DMS53 (cell line): ENCODE measurements at regions not wholly inside any gene's neighbourhood (a gene's known extent, or its start where the extent isn't known, plus 50 kb on each side); places are given as distances from the start of the nearest gene placed in this dataset.

Experiments used
- DNase-seq: peaks from one replicate; lab custom pipeline; 2025; lab: John Stamatoyannopoulos, UW

DNA sequence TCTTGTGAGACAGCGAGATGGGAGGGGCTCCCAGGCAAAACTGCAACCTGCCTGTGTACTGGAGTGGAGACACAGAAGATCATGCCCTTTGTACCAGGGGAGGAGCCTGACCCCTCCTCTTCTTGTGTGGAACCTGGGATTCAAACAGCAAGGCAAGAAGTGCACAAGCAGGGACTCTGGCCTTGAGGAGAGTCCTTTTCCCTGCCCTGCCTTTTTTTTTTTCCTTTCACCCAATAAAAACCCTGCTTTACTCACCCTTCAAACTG is 251.8 kb upstream of the OPRM1 start:
- DNase-seq, result peak; percentile 1

DNA sequence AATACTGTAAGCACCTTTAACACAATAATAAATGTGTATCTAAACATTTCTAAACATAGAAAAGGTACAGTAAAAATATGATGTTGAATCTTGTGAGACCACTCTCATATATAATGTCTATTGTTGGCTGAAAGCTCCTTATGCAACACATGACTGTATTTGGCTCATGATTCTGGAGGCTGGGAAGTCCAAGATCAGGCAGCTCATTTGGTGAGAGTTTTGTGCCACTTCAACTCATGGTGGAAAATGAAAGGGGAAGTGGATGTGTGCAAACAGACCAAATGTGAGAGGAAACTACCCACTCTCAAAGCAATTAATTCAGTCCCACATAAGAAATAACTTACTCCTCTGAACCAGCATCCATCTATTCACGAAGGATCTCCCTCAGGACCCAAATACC is 257.7 kb upstream of the OPRM1 start:
- DNase-seq, result no peak

DNA sequence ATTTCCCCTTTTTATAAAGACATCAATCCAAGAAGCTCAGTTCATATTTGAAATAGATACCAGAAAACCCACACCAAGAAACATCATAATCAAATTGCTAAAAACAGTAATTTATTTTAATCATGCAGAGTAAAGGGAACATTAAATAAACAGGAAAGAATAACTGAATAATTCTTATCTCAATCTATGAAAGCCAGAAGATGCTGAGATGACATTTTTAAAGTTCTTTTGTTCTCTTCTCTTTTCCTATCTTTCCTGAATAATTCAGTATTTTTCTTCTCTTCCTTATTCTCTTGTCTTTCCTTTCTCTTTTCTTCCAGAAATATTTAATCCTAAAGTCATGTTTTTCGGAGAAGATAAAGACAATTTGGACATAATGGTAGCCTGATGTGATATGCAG is 259.0 kb upstream of the OPRM1 start:
- no peak for DNase-seq

DNA sequence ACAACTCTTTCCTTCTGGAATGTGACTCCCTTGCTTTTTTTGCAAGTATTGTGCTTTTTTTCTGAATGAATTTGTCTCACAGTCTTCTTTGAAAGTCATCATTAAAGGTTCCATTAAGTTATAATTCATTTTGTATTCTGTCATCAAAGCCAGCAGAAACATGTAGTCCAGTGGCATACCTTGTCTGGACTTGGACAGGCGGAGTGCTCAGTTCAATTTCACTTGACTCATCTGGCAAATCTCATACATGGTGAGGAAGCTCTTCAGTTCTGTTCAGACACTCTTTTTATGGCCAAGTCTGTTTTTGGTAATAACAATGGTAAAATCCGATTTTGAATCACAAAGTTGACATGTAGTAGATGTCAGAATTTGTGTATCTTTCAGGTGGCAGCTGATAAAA is 260.8 kb upstream of the OPRM1 start:
- no peak for DNase-seq

DNA sequence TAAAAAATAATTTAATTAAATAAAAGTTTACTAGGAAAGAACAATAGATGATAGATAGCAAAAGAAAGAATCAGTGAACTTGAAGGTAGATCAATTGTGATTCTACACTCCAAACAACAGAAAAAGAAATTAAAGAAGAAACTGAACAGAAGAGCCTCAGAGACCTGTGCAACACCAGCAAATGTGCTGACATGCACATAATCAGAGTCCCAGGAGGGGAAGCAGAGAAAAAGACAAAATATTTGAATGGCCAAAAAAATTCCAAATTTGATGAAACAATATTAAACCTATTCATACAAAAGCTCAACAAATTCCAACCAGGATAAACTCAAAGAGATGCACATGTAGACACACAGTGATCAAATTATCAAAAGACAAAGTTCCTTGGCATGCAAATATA is 267.5 kb upstream of the OPRM1 start:
- no peak for DNase-seq

DNA sequence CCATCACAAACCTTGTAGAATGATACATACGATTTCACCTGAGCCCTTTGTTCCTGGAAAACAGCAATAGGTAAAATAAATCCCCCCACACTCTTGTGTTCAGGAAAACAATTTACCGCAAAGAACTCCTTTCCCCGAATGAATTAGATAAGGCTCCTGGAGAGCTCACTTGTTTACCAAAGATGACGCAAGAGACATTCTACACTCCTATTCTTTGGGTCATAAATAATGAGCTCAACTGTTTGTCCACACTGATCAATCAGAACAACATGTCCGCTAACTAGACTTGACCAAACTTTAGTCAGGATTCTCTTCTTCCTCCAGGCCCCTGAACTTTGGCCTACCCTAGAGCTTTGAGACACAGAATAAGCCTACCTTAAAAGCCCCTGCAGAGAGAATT is 271.9 kb upstream of the OPRM1 start:
- peak; percentile 5 for DNase-seq

DNA sequence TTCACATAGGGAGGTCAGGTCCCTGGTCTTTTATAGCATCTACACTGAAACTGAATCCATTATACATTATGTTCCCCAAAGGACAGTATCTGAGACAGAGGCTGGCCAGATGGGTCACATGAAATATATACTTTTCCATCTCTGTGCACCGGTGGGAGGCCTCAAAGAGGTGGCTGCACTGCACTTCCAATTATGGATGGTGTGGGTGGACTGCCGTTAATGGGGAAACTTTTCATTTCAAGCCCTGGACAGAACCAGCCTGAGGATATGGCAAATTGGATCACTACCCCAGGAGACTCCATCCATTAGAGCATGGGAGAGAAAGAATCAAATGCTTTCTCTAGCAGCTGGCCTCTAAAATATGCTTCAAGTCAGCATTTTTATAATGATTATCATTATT is 280.5 kb upstream of the OPRM1 start:
- DNase-seq, result no peak

DNA sequence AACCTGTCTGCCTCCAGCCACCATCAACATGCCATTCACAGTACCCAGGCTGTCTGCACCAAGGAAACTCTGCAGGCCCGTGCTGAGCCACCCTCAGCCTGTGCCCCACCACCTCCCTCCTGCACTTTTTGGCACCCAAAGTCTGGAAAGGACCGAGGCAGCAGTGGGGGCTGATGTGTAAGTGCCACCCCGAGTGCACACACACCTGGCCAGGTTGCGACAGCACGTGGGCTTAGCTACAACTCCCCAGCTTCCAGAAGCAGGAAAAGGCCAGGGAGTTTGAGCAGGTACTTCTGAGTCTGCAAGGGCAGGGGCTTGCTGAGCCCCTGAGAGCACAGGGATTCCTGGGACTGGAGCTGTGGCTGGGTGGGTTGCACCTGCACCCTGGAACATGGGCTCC is 303.3 kb upstream of the OPRM1 start:
- no peak for DNase-seq

DNA sequence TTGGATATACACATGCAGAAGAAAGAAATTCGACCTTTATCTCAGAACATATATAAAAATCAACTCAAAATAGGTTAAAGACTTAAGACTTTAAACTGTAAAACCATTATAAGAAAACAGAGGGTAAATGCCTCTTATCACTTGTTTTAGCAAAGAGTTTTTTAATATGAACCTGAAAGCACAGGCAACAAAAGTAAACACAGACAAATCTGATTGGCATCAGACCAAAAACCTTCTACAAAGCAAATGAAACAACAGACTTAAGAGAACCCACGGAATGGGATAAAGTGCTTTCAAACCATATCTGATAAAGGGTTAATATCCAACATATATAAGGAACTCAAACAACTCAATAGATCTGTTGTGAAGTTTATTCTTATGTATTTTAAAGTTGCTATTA is 309.9 kb upstream of the OPRM1 start:
- DNase-seq, result peak; percentile 12

DNA sequence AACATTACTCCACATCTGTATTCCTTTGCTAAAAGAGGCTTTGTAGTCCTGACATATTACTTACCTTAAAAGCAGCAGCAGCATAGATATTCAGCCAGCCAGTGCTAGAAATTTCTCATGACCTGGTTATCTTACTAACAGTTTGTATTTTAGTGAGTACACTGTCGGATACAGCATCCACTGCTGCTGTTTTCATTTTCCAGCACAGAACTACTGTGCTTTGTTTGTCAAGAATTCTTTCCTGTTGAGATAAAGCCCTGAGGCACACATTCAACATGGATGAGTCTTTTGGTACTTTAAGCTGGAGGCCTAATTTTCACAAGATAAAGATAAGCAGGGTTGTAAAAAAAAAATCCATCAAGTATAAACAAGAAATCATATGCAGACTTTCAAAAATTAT is 311.2 kb upstream of the OPRM1 start:
- DNase-seq, result no peak

DNA sequence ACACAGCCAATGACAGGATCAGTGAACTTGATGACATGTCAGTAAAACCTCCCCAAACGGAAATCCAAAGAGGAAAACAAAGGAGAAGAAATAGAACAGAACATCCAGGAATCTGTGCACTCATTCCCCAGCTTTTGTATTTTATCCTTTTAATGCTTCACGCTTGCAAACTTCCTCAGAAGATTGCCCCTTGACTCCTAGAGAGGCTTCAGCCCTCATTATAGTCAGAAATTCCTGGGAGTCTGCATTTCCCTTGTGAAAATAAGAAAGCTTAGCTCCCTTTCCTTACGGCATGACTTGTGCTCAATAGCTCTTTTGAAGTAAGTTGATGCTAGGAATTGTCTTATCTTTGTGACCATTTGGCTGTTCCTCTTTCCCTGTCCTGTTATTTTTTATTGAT is 313.6 kb upstream of the OPRM1 start:
- DNase-seq, result no peak

DNA sequence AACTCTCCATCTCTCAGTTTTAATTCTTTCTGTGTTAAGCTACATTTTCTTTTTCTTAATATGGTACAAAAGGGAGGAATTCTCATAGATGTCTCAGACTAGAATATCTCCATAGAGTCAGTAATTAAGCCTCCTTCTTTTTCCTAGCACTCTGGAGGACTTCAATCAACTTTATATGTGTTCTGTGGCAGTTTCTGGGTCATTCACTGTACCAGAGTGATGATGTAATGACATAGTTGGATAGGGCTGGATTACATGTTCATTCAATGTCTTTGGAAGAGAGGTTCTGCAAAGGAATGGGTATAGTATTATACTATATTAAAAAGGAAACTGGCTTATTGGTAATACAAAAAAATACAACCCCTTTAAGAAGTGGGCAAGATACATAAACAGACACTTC is 318.3 kb upstream of the OPRM1 start:
- no peak for DNase-seq

DNA sequence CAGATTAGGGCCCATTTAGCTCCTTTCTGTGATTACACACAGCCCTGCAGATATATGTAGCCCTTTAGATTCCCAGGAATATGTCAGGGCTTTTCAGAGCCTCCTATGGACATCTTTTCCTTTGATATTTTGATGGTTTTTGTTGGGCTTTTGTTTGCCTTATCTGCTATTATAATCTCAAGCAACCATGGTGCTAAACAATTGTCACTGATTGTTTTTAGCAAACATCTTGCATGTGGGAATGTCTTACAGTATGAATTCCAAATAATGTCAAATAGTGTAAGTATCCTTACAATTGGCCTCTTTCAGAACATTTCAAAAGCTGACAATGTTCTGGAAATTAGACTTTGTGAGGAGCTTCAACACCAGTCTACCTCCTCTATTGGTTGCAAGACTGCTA is 333.6 kb upstream of the OPRM1 start:
- no peak for DNase-seq

DNA sequence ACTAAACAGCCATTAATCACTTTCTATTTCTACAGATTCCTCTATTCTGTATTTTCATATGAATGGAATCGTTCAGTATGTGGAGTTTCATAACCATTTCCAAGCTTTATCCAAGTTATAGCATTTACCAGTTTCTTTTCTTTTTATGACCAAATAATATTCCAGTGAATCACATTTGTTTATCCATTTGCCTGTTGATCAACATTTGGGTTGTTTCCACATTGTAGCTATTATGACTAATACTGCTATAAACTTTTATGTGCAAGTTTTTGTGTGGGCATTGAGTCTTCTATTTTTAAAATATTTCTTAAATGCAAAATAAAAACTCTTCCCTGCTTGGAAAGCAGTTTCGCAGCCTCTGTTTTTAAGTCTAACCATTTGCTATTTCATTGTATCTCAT is 336.4 kb upstream of the OPRM1 start:
- DNase-seq, result no peak

DNA sequence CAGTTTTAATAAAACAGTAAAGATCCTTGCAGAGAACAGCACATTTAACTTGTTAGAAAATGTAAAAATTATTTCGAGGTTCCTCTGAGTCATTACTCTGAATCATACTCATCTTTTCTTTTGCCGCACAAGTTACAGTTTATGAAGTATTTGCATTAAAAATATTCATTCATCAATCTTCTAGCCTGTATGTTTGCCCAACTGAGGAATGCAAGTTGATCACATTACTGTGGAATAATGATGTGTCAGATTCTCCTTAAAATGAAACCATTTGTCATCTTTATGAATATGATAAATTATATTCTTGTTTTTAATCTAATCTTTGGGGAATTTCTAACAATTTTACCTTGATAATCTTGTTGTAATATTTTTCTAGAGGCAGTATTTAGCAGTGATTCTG is 340.4 kb upstream of the OPRM1 start:
- DNase-seq, result no peak

DNA sequence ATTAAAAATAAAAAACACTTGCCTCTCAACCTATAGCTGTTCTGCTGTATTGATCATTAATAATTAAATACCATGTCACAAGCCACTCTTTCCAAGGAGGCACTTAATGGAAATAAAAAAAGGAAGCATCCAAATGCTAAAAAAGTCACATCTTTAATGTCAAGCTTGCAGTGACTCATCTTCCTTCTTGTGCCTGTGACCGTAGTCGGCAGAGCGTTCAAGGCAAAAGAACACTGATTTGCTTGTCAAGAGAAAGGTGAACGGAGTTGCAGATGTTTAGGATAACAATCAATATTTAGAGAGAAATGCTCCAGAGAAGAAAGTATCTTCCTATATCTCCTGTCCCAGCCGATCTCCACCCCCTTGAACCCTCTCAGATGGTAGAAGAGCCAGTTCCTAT is 341.0 kb upstream of the OPRM1 start:
- no peak for DNase-seq

DNA sequence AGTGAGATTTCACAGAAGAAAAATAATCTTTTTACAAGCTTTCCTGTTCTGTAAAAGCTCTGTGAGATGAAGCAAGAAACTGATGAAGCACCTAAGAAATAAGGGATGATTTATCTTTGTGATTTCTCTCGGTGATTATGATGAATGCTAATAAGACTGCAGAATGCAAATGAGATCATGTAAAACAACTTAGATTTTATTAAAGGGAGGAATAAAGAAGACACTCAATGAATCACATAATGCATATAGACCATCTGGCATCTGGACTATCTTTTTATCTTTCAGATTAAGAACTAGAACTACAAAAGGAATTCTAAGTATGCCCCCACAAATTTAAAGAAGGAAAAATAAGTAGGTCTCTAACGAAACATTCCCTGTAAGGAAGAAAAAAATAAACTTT is 361.5 kb upstream of the OPRM1 start:
- DNase-seq, result no peak

DNA sequence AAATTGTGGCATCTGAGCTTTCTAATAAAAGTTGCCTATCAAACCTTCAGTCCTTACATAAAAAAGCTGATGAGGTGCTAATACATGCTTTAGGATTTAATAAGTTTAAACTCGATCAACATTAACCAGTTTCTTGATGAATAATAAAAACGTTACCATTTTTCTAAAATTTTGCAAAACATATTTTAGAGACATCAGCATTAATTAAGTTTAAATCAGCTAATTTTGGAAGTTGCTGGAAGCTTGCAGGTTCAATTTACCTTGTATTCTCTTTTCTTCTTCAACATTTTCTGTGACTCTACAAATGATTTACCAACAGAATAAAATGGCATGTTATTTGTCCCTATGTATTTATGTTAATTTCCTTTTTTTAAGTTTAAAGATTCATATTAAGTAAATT is 365.3 kb upstream of the OPRM1 start:
- no peak for DNase-seq

DNA sequence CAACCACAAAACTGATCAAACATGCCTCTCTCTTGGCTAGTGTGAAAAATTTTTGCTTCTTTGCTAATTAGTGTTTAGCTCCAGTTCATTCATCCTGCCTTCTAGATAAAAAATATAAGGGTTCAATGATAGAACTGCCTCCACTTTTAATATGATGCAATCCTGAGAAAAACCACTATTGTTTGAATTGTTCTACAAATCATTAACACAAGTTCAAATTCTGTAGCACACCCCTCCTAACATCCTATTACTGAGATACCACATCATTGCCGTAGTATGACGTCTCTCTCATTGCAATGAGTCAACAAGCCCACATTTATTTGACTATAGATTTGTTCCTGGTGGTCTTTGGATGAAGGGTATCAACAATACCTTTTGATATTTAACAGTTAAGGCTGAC is 365.8 kb upstream of the OPRM1 start:
- DNase-seq, result peak; percentile 38

DNA sequence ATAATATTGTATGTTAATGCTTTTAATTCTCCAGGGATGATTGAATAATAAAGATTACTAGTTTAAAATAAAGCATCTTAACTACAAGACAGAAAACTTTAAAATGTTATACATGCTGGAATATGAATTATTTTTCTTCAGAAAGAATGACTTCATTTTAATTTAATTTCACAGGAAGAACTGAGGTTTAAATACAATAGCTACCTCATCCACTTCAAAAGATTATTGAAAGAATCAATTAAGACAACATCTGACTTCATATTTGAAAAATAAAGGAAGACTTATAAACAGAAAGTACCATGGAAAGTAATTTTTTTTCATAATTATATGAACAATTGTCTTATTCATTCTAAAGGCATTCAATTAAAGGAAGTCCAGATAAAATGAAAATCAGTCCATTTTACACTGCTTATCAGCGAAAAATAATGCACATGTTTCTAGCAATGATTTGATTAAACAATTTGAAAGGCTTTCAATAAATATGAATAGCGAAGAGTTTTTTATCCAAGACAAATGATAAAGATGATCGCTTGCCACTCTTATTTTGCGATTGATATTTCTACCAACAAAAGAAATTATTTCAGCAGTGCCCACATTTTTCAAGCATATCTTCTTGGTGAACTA is 368.5 kb upstream of the OPRM1 start:
- DNase-seq, result no peak

DNA sequence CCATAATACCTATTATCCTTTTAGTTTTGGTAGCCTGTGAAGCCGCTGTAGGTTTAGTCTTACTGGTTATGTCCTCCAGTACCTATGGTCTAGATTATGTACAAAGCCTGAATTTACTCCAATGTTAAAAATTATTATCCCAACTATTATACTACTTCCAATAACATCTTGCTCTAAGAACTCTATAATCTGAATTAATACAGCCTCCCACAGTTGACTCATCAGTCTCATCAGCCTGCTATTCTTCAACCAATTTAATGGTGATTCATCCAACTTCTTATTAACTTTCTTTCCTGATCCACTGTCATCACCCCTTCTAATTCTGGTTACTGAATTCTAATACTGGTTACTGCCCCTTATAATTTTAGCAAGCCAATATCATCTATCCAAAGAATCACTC is 370.3 kb upstream of the OPRM1 start:
- DNase-seq, result no peak

DNA sequence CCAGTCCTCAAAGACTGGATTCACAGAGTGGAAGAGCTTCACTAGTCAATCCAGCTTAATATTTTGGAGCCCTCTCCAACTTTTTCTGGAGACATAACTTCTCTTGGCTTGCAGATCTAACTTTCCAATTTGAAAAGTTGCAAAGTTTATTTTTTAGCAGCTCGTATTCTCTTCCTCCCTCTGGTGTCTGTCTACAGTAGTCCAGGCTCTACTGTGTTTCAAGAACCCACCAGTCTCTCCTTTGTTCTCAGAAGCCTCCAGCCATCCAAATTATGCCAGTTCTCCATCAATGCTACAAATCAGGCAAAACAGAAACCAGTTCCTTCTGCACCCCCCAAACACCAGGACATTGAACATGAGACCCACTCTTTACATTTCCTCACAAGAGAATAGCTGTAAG is 376.1 kb upstream of the OPRM1 start:
- DNase-seq, result no peak

DNA sequence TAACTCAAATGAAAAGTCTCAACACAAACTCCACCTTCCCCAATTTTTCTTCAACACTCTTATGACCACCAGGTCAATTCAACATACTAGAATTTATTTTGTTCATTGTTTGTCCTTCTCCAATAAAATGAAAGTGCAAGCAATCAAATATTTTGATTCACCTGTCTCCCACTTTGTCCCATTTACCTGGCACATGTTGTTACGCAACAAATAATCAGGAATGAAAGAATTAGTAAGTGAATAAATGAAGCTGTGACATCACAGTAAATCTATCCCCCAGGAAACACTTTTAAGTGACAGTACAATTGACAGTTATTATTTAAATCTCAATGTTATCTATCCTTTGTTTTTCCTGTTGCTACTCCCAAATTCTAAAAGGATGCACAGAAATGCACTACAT is 393.7 kb upstream of the OPRM1 start:
- DNase-seq, result no peak

DNA sequence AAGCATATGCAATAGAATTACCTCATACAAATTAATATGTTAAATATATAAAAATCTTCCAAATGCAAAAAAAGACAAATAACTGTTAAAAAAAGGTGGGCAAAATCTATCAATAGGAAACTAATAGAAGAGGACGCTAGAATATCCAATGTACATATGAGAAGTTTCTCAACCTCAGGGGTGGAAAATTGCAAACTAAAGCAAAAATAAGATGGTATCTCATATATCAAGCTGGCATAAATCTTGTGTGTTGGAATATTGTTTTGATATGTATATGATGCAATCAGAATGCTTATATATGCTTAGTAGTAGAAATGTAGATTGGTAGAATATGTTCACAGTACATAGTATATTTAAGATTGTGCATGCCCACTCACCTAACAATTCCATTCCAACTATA is 395.0 kb upstream of the OPRM1 start:
- DNase-seq, result no peak

DNA sequence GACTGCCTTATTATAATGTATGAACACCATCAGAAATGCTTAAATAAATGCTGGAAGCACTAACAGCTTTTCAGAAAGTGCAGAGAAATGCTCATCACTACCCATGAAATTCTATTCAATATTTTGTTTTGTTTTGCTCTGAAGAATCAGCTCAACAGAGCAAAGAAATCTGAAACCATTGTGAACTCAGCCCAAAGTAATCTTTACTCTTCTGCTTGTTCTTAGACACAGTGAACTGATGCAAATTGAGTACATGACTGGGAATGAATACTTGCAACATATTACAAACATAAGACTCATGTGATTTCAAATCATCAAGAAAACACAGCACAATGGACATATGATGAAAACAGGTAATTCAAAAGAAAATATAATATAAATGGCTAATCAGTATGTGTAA is 404.6 kb upstream of the OPRM1 start:
- DNase-seq, result no peak
